ENCODE measurements at regions not wholly inside any gene's neighbourhood (a gene's known extent, or its start where the extent isn't known, plus 50 kb on each side); places are given as distances from the start of the nearest gene placed in this dataset.

- no peak overlapping the region for H3K27ac ChIP-seq
- TF ChIP-seq, protein P1, sequence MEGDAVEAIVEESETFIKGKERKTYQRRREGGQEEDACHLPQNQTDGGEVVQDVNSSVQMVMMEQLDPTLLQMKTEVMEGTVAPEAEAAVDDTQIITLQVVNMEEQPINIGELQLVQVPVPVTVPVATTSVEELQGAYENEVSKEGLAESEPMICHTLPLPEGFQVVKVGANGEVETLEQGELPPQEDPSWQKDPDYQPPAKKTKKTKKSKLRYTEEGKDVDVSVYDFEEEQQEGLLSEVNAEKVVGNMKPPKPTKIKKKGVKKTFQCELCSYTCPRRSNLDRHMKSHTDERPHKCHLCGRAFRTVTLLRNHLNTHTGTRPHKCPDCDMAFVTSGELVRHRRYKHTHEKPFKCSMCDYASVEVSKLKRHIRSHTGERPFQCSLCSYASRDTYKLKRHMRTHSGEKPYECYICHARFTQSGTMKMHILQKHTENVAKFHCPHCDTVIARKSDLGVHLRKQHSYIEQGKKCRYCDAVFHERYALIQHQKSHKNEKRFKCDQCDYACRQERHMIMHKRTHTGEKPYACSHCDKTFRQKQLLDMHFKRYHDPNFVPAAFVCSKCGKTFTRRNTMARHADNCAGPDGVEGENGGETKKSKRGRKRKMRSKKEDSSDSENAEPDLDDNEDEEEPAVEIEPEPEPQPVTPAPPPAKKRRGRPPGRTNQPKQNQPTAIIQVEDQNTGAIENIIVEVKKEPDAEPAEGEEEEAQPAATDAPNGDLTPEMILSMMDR (IDR thresholded peaks at IDR 0.05; ENCODE audit: low read depth, low read length, missing control alignments), result no peak
- no peaks in the 10 kb centered on the region for H3K36me3 ChIP-seq (replicated peaks)
- no peak for DNase-seq
- in situ Hi-C loops (cut with HindIII; ENCODE audit: low pct_ligation_motif_present, low sequenced_read_pairs), result no loop called here
- H3K27me3 ChIP-seq (replicated peaks), result no peaks in the 10 kb centered on the region
- H3K4me3 ChIP-seq (ENCODE audit: low read depth, low read length), result no peak overlapping the region
Measured at GRCh38 chr2:163338270-163338669, 397.5 kb downstream of the FIGN start.

GRCh38 chr2:163324677-163325076 is 411.1 kb downstream of the FIGN start:
- in situ Hi-C loops (cut with HindIII; ENCODE audit: low pct_ligation_motif_present, low sequenced_read_pairs), result no loop called here
- no peak for DNase-seq
- no peaks in the 10 kb centered on the region for H3K36me3 ChIP-seq (replicated peaks)
- H3K4me3 ChIP-seq (ENCODE audit: low read depth, low read length), result no peak overlapping the region
- TF ChIP-seq, protein P1 (IDR thresholded peaks at IDR 0.05; ENCODE audit: low read depth, low read length, missing control alignments), result no peak
- H3K27me3 ChIP-seq (replicated peaks), result no peaks in the 10 kb centered on the region
- H3K27ac ChIP-seq, result no peak overlapping the region

DNA sequence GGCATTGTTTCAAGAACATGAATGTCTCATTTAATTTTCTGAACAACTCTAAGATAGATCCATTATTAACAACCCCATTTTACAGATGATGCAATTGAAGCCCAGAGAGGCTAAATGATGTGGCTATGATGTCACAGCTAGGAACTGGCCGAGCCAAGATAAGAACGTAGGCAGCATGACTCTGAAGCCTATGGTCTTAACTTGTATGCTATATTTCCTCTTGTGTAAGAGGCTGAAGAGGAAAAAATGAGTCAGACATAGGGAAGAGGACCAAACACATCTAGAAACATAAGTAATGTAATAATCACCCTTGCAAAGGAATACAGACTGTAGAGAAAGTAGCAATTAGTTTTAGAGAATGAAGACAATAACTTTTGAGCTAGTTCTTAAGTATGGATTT is 416.8 kb downstream of the FIGN start:
- TF ChIP-seq, protein P1 (IDR thresholded peaks at IDR 0.05; ENCODE audit: low read depth, low read length, missing control alignments), result no peak
- in situ Hi-C loops (cut with HindIII; ENCODE audit: low pct_ligation_motif_present, low sequenced_read_pairs), result no loop called here
- H3K4me3 ChIP-seq (ENCODE audit: low read depth, low read length), result no peak overlapping the region
- peak; percentile 50 for DNase-seq
- H3K27me3 ChIP-seq (replicated peaks), result no peaks in the 10 kb centered on the region
- no peaks in the 10 kb centered on the region for H3K36me3 ChIP-seq (replicated peaks)
- no peak overlapping the region for H3K27ac ChIP-seq

DNA sequence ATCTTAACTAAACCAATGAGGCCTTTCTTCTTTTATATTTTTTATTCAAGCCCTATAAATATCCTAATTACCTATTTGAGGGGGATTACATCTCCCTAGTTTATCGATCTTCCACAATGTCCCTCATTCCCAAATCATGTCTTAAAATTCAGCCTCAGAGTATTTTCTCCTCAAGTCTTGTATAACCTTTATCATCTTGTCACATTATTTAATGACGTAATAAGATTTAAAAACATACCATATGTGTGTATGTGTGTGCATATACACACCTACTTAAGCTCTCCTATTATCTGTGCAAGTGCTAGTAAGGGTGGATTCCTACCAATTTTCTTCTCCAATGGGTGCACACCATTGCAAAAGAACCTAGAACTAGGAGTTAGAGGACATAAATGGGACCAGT is 421.1 kb downstream of the FIGN start:
- no peaks in the 10 kb centered on the region for H3K27me3 ChIP-seq (replicated peaks)
- H3K4me3 ChIP-seq (ENCODE audit: low read depth, low read length), result no peak overlapping the region
- no peaks in the 10 kb centered on the region for H3K36me3 ChIP-seq (replicated peaks)
- TF ChIP-seq, protein P1 (IDR thresholded peaks at IDR 0.05; ENCODE audit: low read depth, low read length, missing control alignments), result no peak
- H3K27ac ChIP-seq, result no peak overlapping the region
- in situ Hi-C loops (cut with HindIII; ENCODE audit: low pct_ligation_motif_present, low sequenced_read_pairs), result no loop called here
- DNase-seq, result no peak

DNA sequence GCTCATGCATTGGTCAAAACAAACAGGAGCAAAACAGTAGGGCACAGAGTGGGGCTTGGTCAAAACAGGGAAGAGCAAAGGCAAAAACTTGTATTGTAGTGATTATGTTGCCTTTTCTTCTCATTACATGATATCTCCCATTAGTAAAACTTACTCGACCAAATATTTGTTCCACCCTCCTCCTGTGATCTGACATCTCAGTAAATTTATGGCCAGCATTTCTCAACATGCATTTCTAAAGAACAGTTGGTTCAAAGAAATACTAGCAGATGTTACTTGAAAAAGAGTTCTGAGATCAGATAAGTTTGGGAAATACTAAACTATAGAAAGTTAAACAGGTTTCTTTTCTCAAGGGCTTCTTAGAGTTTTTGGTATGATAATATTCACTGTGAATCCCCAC is 423.1 kb downstream of the FIGN start:
- no peaks in the 10 kb centered on the region for H3K36me3 ChIP-seq (replicated peaks)
- no peaks in the 10 kb centered on the region for H3K27me3 ChIP-seq (replicated peaks)
- in situ Hi-C loops (cut with HindIII; ENCODE audit: low pct_ligation_motif_present, low sequenced_read_pairs), result no loop called here
- DNase-seq, result no peak
- TF ChIP-seq, protein P1 (IDR thresholded peaks at IDR 0.05; ENCODE audit: low read depth, low read length, missing control alignments), result no peak
- no peak overlapping the region for H3K27ac ChIP-seq
- H3K4me3 ChIP-seq (ENCODE audit: low read depth, low read length), result no peak overlapping the region

DNA sequence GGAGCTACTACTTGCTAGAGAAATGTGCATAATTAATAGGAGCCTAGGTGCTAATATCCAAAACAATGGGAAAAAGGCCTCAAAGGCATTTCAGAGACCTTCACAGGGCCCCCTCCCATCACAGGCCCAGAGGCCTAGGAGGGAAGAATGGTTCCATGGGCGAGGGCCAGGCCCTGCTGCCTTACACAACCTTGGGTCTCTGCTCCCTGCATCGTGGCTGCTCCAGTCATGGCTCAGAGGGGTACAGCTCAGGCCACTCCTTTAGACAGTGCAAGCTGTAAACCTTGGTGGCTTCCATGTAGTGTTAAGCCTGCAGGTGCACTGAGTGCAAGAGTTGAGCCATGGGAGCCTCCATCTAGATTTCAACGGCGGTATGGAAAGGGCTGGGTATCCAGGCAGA is 429.2 kb downstream of the FIGN start:
- TF ChIP-seq, protein P1 (IDR thresholded peaks at IDR 0.05; ENCODE audit: low read depth, low read length, missing control alignments), result no peak
- in situ Hi-C loops (cut with HindIII; ENCODE audit: low pct_ligation_motif_present, low sequenced_read_pairs), result no loop called here
- H3K4me3 ChIP-seq (ENCODE audit: low read depth, low read length), result no peak overlapping the region
- no peaks in the 10 kb centered on the region for H3K36me3 ChIP-seq (replicated peaks)
- DNase-seq, result no peak
- no peak overlapping the region for H3K27ac ChIP-seq
- no peaks in the 10 kb centered on the region for H3K27me3 ChIP-seq (replicated peaks)

Data from brain microvascular endothelial cell (primary cell).